Heart right ventricle (tissue), 16 donors: ENCODE measurements at regions not wholly inside any gene's neighbourhood (a gene's known extent, or its start where the extent isn't known, plus 50 kb on each side); places are given as distances from the start of the nearest gene placed in this dataset.
"Not testable (repeated sequence)": the region's sequence is repeated elsewhere in the genome, so short reads cannot be mapped to it uniquely, and the experiment has no call there.

Experiments used
- ATAC-seq, 8 donors: fragments of 200-7000 bp; cut with Tn5 transposase; one replicate each; pipeline ENCODE4 v1.9.1; 2020; ENCODE audit warnings: mild to moderate bottlenecking in 8 of 8, moderate library complexity in 8 of 8, moderate number of reproducible peaks in 1 of 8
- DNase-seq, 2 donors: peaks; one replicate each; pipeline ENCODE4 v3.0.0-alpha.2; 2020
- H3K27ac ChIP-seq, 10 donors: fragments of 200-600 bp; sonication (generic) in 2 of 10; one replicate each; pipeline versions ENCODE4 v1.5.0 to v1.8.0; 2020 to 2022; ENCODE audit warnings: mild to moderate bottlenecking in 3 of 10
- H3K27me3 ChIP-seq, 7 donors: fragments of 200-600 bp; one replicate each; pipeline ENCODE4 v1.8.0; 2021 to 2022; ENCODE audit warnings: mild to moderate bottlenecking in 2 of 7
- H3K36me3 ChIP-seq, 9 donors: fragments of 200-600 bp; sonication (generic) in 1 of 9; one replicate each; pipeline versions ENCODE4 v1.5.0 to v1.8.0; 2020 to 2022; ENCODE audit warnings: mild to moderate bottlenecking in 2 of 9
- H3K4me1 ChIP-seq, 9 donors: fragments of 200-600 bp; sonication (generic) in 1 of 9; one replicate each; pipeline versions ENCODE4 v1.5.0 to v1.8.0; 2020 to 2022; ENCODE audit warnings: mild to moderate bottlenecking in 4 of 9
- H3K4me3 ChIP-seq, 10 donors: fragments of 200-600 bp; sonication (generic) in 2 of 10; one replicate each; pipeline versions ENCODE4 v1.5.0 to v1.8.0; 2020 to 2022; ENCODE audit warnings: mild to moderate bottlenecking in 7 of 10, moderate library complexity in 2 of 10
- H3K9me3 ChIP-seq, 11 donors: fragments of 200-600 bp in 10 of 11; sonication (generic) in 2 of 11; one replicate each; pipeline versions ENCODE4 v1.5.0 to v1.8.0; 2013 to 2022; ENCODE audit warnings: mild to moderate bottlenecking in 2 of 11, control low read depth in 1 of 11, moderate library complexity in 1 of 11
- WGBS, 2 donors: extraction: QIAGEN DNeasy Blood & Tissue Kit; methylation state at CpG; one replicate each; pipeline ENCODE4 v1.1.7; 2013; ENCODE audit warnings: inconsistent platforms in 1 of 2; 5-methylcytosine and 5-hydroxymethylcytosine counted together
- intact Hi-C, 10 donors: fragments of 100-400 bp; cut with DNase I; formaldehyde crosslinking; loops; one replicate each; pipeline versions ENCODE4 v1.11.1 to v1.14.2; 2022
- TF ChIP-seq, protein P1 (sequence below), 9 donors: fragments of 200-600 bp; sonication (generic) in 2 of 9; IDR thresholded peaks; one replicate each; pipeline versions ENCODE4 v1.5.0 to v1.8.0; 2021 to 2022; ENCODE audit warnings: antibody characterized with exemption in 9 of 9, mild to moderate bottlenecking in 5 of 9, moderate library complexity in 1 of 9
- donor health status: Arrhythmogenic right ventricular cardiomyopathy.
- donor health status: ischemic (EF 13 %, LVEDD 7.1; RV severe dilation, severe dysfunction).
- donor health status: healthy with polysubstance abuse.
- donor health status: DM: no; HTN: yes; CAD: no.
- donor health status: DM: no; HTN: no; CAD: no.
- donor health status: ischemic (EF 25% LVEDD 6.9; RV normal size, moderate dysfunction).
- donor health status: ischemic (EF 25% LVEDD 5.7; RV mildly dilated, moderate dysfunction).
- donor health status: healthy.
- donor health status: DM: yes; HTN: yes; CAD: no.
- donor health status: Ischemic cardiomyopathy.
- donor health status: ischemic (EF 35%, LVEDD 5.7; RV mildly dilated, moderate dysfunction).
- donor health status: nonischemic (EF 11% LVEDD 7.7; RV severe dilation, severe dysfunction).
- donor health status: DM: yes; HTN: yes; CAD: no.
- donor health status: PGD.
- donor health status: ischemic (EF 29% LVEDD 5.4; RV normal size, mild dysfunction).
- donor health status: nonischemic (EF 23%, LVEDD 6.1; RV moderate dilation, normal function).

DNA sequence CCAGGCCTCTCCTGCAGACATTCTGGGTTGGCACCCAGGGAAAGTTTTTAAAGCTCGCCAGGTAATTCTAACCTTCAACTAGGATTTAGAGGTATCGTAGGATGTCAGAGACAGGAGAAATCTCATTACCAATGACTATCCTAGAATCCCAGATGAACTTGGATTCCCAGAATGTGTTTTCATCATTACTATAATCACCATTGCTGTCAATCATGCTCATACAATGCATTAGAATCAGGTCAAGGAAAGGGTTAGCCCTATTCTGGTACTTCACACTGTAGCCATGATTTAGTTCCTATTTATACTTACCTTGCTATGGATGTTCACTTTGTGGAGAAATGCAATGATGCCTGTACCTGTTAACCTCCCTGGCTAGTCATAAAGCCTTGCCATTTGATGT is 67.0 kb upstream of the GPR158 start:
- intact Hi-C loops, result no loop called here
- H3K4me3 ChIP-seq, result no peak overlapping the region
- no peak for DNase-seq
- peaks cover 0 to 7% (median 0%) of the 10 kb centered on the region in 7 donors for H3K27me3 ChIP-seq
- no peak overlapping the region for H3K27ac ChIP-seq
- 91 to 96% methylated on average over 2 of the region's 2 CpGs for whole genome bisulfite sequencing, 2 donors
- no peaks in the 10 kb centered on the region for H3K36me3 ChIP-seq
- H3K9me3 ChIP-seq, result no peaks in the 10 kb centered on the region
- no peak for ATAC-seq
- TF ChIP-seq, protein P1, sequence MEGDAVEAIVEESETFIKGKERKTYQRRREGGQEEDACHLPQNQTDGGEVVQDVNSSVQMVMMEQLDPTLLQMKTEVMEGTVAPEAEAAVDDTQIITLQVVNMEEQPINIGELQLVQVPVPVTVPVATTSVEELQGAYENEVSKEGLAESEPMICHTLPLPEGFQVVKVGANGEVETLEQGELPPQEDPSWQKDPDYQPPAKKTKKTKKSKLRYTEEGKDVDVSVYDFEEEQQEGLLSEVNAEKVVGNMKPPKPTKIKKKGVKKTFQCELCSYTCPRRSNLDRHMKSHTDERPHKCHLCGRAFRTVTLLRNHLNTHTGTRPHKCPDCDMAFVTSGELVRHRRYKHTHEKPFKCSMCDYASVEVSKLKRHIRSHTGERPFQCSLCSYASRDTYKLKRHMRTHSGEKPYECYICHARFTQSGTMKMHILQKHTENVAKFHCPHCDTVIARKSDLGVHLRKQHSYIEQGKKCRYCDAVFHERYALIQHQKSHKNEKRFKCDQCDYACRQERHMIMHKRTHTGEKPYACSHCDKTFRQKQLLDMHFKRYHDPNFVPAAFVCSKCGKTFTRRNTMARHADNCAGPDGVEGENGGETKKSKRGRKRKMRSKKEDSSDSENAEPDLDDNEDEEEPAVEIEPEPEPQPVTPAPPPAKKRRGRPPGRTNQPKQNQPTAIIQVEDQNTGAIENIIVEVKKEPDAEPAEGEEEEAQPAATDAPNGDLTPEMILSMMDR (IDR thresholded peaks at IDR 0.05), result no peak
- H3K4me1 ChIP-seq, result no peaks in the 10 kb centered on the region

DNA sequence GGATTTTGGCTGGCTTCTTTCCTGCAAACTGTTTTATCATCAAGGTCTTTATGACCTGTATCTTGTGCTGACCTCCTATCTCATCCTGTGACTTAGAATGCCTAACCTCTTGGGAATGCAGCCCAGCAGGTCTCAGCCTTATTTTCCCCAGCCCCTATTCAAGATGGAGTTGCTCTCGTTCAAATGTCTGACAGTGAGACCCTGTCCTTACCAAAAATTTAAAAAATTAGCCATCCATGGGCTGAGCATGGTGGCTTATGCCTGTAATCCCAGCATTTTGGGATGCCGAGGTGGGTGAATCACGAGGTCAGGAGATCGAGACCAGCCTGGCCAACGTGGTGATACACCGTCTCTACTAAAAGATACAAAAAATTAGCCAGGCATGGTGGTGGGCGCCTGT is 64.9 kb upstream of the GPR158 start:
- not testable (repeated sequence) for H3K36me3 ChIP-seq, H3K27ac ChIP-seq, H3K4me1 ChIP-seq, H3K4me3 ChIP-seq, ATAC-seq, H3K9me3 ChIP-seq, DNase-seq, H3K27me3 ChIP-seq
- WGBS, 2 donors, result 89 to 95% methylated on average over 7 of the region's 7 CpGs
- intact Hi-C loops, result loop anchor here in 9 of 10 donors (5.0 to 10.0 kb wide), 6 partner anchors 115 to 605 kb away; no protein-coding TSS in a partner anchor

DNA sequence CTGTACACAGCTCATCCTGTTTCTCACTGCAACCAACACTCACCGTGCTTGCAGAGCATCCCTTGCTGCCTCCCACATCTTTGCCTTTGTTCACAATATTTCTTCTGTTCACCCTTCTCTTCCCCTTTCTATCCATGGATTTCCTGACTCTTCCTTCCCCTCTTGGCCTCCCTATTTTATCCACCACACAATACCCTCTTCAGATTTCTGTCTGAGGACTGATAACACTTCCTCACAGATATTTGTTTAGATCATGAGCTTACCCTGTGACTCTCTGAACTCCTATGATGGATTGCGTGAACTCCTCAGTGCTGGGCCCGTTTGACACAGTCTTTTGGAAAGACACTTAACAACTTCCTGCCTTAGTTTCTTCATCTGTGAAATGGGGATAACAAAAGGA is 62.8 kb upstream of the GPR158 start:
- peaks cover 0 to 22% (median 0%) of the 10 kb centered on the region in 7 donors for H3K27me3 ChIP-seq
- H3K27ac ChIP-seq, result no peak overlapping the region
- H3K9me3 ChIP-seq, result no peaks in the 10 kb centered on the region
- WGBS, 2 donors, result 60 to 63% methylated on average over 3 of the region's 3 CpGs
- TF ChIP-seq, protein P1 (IDR thresholded peaks at IDR 0.05), result no peak
- DNase-seq, result no peak
- H3K36me3 ChIP-seq, result no peaks in the 10 kb centered on the region
- ATAC-seq, result no peak
- intact Hi-C loops, result loop anchor here in 9 of 10 donors (2.0 to 10.0 kb wide), 7 partner anchors 113 to 603 kb away; no protein-coding TSS in a partner anchor
- peaks cover 0 to 5% (median 0%) of the 10 kb centered on the region in 9 donors for H3K4me1 ChIP-seq
- no peak overlapping the region for H3K4me3 ChIP-seq

DNA sequence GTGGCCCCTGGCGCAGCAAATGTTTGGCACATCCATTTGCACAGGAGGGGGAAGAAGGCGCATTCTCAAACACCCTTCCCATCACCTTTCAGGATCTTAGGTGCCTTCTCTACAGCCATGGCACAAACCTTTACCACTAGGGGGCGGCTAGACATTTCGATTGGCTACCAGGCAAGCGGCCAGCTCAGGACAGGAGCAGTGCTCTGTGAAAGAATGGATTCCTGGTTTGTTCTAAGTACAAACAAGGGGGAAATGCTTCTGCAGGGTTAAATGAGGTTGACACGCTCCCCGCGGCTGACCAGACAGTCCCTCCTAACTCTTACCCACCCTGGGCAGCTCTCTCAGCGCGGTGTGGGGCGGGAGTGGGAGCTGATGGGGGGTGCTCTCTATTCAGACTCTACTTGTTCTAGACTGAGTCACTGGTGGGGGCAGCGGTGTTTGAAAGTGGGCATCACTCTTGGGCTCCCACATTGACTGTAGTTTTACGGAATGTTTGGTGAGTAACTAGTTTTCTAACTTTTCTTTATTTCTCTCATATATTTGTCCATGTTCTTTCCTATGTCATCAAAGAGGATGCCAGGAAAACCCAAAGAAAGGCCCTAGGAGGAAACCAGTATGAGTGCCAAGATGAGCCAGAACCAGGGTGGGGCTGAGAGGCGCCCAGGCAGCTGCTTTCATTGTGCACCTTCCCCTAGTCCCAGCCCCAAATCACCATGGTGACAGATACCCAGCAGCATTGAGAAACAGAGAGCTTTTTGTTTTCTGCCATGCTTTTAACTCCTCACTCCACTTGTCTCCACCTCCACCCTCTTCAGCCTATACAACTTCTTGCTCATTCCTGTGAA is 61.4 kb upstream of the GPR158 start:
- Histone ChIP-seq H3K27me3 (peaks cover 0 to 29% (median 3%) of the 10 kb centered on the region in 7 donors), H3K9me3 (no peaks in the 10 kb centered on the region), H3K36me3 (no peaks in the 10 kb centered on the region), H3K4me1 (peaks cover 0 to 5% (median 0%) of the 10 kb centered on the region in 9 donors), H3K27ac (no peak overlapping the region), H3K4me3 (no peak overlapping the region)
- DNase-seq (peak; percentile 59 to 70), ATAC-seq (peak; percentile 72 to 92 (median 85))
- TF ChIP-seq, protein P1 (IDR thresholded peaks at IDR 0.05), result peak; percentile 35 to 80 (median 77)
- intact Hi-C loops, result loop anchor here in 9 of 10 donors (2.0 to 10.0 kb wide), 7 partner anchors 111 to 601 kb away; no protein-coding TSS in a partner anchor
- WGBS, 2 donors, result 20 to 27% methylated on average over 14 of the region's 14 CpGs

DNA sequence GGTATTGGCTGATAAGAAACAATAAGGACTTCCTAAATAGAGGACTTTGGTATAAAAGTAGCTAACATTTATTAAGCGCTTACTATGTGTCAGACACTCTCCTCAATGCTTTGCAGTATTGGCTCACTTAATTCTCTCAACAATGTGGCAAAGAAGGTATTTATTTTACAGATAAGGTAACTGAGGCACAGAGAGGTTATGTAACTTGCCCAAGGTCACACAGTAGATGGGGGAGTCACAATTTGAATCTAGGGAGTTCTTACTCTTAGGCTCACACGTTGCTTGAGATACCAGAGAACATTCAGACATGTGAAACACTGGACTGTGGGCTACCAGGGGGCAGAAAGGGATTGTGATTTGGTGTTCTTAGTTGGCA is 60.8 kb upstream of the GPR158 start:
- Histone ChIP-seq H3K4me3 (no peak overlapping the region), H3K27ac (no peak overlapping the region), H3K4me1 (peaks cover 0 to 5% (median 0%) of the 10 kb centered on the region in 9 donors), H3K9me3 (no peaks in the 10 kb centered on the region), H3K36me3 (no peaks in the 10 kb centered on the region), H3K27me3 (peaks cover 0 to 29% (median 3%) of the 10 kb centered on the region in 7 donors)
- TF ChIP-seq, protein P1 (IDR thresholded peaks at IDR 0.05), result no peak
- ATAC-seq (no peak), DNase-seq (no peak)
- intact Hi-C loops, result loop anchor here in 9 of 10 donors (5.0 to 10.0 kb wide), 6 partner anchors 111 to 601 kb away; no protein-coding TSS in a partner anchor
- WGBS, 2 donors, result 84 to 88% methylated on average over 2 of the region's 2 CpGs
